WERI-Rb-1 (cell line): ENCODE measurements at regions not wholly inside any gene's neighbourhood (a gene's known extent, or its start where the extent isn't known, plus 50 kb on each side); places are given as distances from the start of the nearest gene placed in this dataset.

Experiments
- DNase-seq: peaks from one replicate; pipeline ENCODE4 v3.0.0-alpha.2; 2020
- H3K27ac ChIP-seq: fragments of 250-450 bp; sonication (Bioruptor Pico); 2 replicates; pipeline ENCODE4 v1.5.1; 2020; ENCODE audit warnings: mild to moderate bottlenecking, moderate library complexity
- H3K27me3 ChIP-seq: fragments of 250-450 bp; sonication (Bioruptor Pico); 2 replicates; pipeline ENCODE4 v1.5.1; 2021; ENCODE audit warnings: mild to moderate bottlenecking, low read depth, moderate library complexity; ENCODE audit not compliant: insufficient read depth, severe bottlenecking
- H3K36me3 ChIP-seq: fragments of 250-450 bp; sonication (Bioruptor Pico); 2 replicates; pipeline ENCODE4 v1.5.1; 2020; ENCODE audit warnings: mild to moderate bottlenecking, moderate library complexity
- H3K4me3 ChIP-seq: 2 replicates; pipeline ENCODE4 v1.5.1; 2011; ENCODE audit warnings: low read depth, mild to moderate bottlenecking, control low read depth, low read length
- H3K9me3 ChIP-seq: fragments of 250-450 bp; sonication (Bioruptor Pico); 2 replicates; pipeline ENCODE4 v1.5.1; 2021; ENCODE audit warnings: mild to moderate bottlenecking, moderate library complexity; ENCODE audit not compliant: severe bottlenecking
- CTCF ChIP-seq: IDR thresholded peaks from 2 replicates; pipeline ENCODE4 v1.5.1; 2011; ENCODE audit warnings: low read depth, mild to moderate bottlenecking, control low read depth, inconsistent platforms, low read length

- no peaks in the 10 kb centered on the region for H3K9me3 ChIP-seq
- H3K36me3 ChIP-seq, result no peaks in the 10 kb centered on the region
- TF ChIP-seq CTCF, result no peak
- no peak overlapping the region for H3K27ac ChIP-seq
- H3K4me3 ChIP-seq, result no peak overlapping the region
- DNase-seq, result no peak
- no peaks in the 10 kb centered on the region for H3K27me3 ChIP-seq
Observed at GRCh38 chr15:68506071-68506470, 72.7 kb upstream of the CORO2B start.

- no peak overlapping the region for H3K4me3 ChIP-seq
- no peaks in the 10 kb centered on the region for H3K36me3 ChIP-seq
- no peak overlapping the region for H3K27ac ChIP-seq
- H3K9me3 ChIP-seq, result no peaks in the 10 kb centered on the region
- no peak for DNase-seq
- no peak for TF ChIP-seq CTCF
- no peaks in the 10 kb centered on the region for H3K27me3 ChIP-seq
Observed at GRCh38 chr15:68507447-68507846, 71.3 kb upstream of the CORO2B start.

- Histone ChIP-seq H3K27me3 (no peaks in the 10 kb centered on the region), H3K4me3 (no peak overlapping the region), H3K9me3 (no peaks in the 10 kb centered on the region), H3K27ac (no peak overlapping the region), H3K36me3 (no peaks in the 10 kb centered on the region)
- DNase-seq, result no peak
- TF ChIP-seq CTCF, result no peak
Observed at GRCh38 chr15:68508485-68509189, 70.2 kb upstream of the CORO2B start.

- H3K27me3 ChIP-seq, result no peaks in the 10 kb centered on the region
- no peaks in the 10 kb centered on the region for H3K9me3 ChIP-seq
- H3K36me3 ChIP-seq, result no peaks in the 10 kb centered on the region
- no peak for TF ChIP-seq CTCF
- no peak overlapping the region for H3K27ac ChIP-seq
- no peak for DNase-seq
- H3K4me3 ChIP-seq, result no peak overlapping the region
Observed at GRCh38 chr15:68510558-68510957, 68.2 kb upstream of the CORO2B start.

- Histone ChIP-seq H3K27me3 (no peaks in the 10 kb centered on the region), H3K36me3 (no peaks in the 10 kb centered on the region), H3K27ac (no peak overlapping the region), H3K9me3 (no peaks in the 10 kb centered on the region), H3K4me3 (no peak overlapping the region)
- DNase-seq, result no peak
- no peak for TF ChIP-seq CTCF
Observed at GRCh38 chr15:68511073-68511991, 67.5 kb upstream of the CORO2B start.
